Neural cell (in vitro differentiated cells): ENCODE measurements at regions not wholly inside any gene's neighbourhood (a gene's known extent, or its start where the extent isn't known, plus 50 kb on each side); places are given as distances from the start of the nearest gene placed in this dataset.

Experiments used
- H2AFZ ChIP-seq: fragments of 200-600, 300-800 bp; sonication (generic), shearing (Covaris generic); 2 replicates; pipeline ENCODE4 v1.6.0; 2014; ENCODE audit warnings: low read depth, mild to moderate bottlenecking, antibody characterized with exemption, low read length, moderate library complexity
- H3F3A ChIP-seq: fragments of 200-600 bp; shearing (Covaris generic); 2 replicates; pipeline ENCODE4 v1.6.1; 2016; ENCODE audit warnings: mild to moderate bottlenecking, moderate library complexity, mixed read lengths, antibody characterized with exemption, low read length; ENCODE audit not compliant: insufficient read depth, poor library complexity, severe bottlenecking
- H3K27ac ChIP-seq: fragments of 200-600, 300-800 bp; sonication (generic), shearing (Covaris generic); 2 replicates; pipeline ENCODE4 v1.5.1; 2014; ENCODE audit warnings: mild to moderate bottlenecking, low read length, moderate library complexity
- H3K27me3 ChIP-seq: fragments of 300-800, 200-600 bp; sonication (generic), shearing (Covaris generic); 2 replicates; pipeline ENCODE4 v1.6.0; 2014; ENCODE audit warnings: mild to moderate bottlenecking, low read depth, low read length, moderate library complexity; ENCODE audit not compliant: insufficient read depth
- H3K36me3 ChIP-seq: fragments of 300-800, 200-600 bp; sonication (generic), shearing (Covaris generic); 2 replicates; pipeline ENCODE4 v1.5.1; 2014; ENCODE audit warnings: mild to moderate bottlenecking, antibody characterized with exemption, low read length, moderate library complexity; ENCODE audit not compliant: insufficient read depth
- H3K4me2 ChIP-seq: fragments of 300-800, 200-600 bp; sonication (generic), shearing (Covaris generic); 2 replicates; pipeline ENCODE4 v1.6.0; 2014; ENCODE audit warnings: mild to moderate bottlenecking, low read length
- H3K4me3 ChIP-seq: fragments of 300-800, 200-600 bp; sonication (generic), shearing (Covaris generic); 2 replicates; pipeline ENCODE4 v1.5.1; 2014; ENCODE audit warnings: mild to moderate bottlenecking, low read length, moderate library complexity
- H3K79me2 ChIP-seq: fragments of 200-600 bp; shearing (Covaris generic); replicated peaks from 2 replicates; pipeline ENCODE4 v1.6.0; 2014; ENCODE audit warnings: mild to moderate bottlenecking, low read length, moderate library complexity; ENCODE audit not compliant: insufficient read depth
- H3K9ac ChIP-seq: fragments of 300-800, 200-600 bp; sonication (generic), shearing (Covaris generic); 2 replicates; pipeline ENCODE4 v1.6.1; 2016; ENCODE audit warnings: mild to moderate bottlenecking, low read length, mixed read lengths
- H3K9me2 ChIP-seq: fragments of 200-600 bp; shearing (Covaris generic); 2 replicates; pipeline ENCODE4 v1.6.1; 2016; ENCODE audit warnings: mild to moderate bottlenecking, low read length, mixed read lengths; ENCODE audit not compliant: insufficient read depth
- H3K9me3 ChIP-seq: fragments of 200-600, 300-800 bp; sonication (generic), shearing (Covaris generic); 2 replicates; pipeline ENCODE4 v1.6.1; 2016; ENCODE audit warnings: mild to moderate bottlenecking, mixed run types, low read length, moderate library complexity, mixed read lengths
- H4K20me1 ChIP-seq: fragments of 200-600 bp; shearing (Covaris generic); 2 replicates; pipeline ENCODE4 v1.6.1; 2016; ENCODE audit warnings: mild to moderate bottlenecking, mixed run types; ENCODE audit not compliant: insufficient read depth
- EP300 ChIP-seq: fragments of 450-650 bp; conservative IDR thresholded peaks from 2 replicates; pipeline ENCODE4 v1.6.1; 2014; ENCODE audit warnings: antibody characterized with exemption, mild to moderate bottlenecking, moderate library complexity; ENCODE audit not compliant: poor library complexity, severe bottlenecking
- EZH2 ChIP-seq: fragments of 200-600, 300-800 bp; shearing (Covaris generic), sonication (generic); IDR thresholded peaks from 2 replicates; pipeline ENCODE4 v1.6.1; 2014; ENCODE audit warnings: antibody characterized with exemption, low read length, borderline replicate concordance, mild to moderate bottlenecking; ENCODE audit not compliant: insufficient read depth, poor library complexity, severe bottlenecking
- MXI1 ChIP-seq: fragments of 450-650 bp; conservative IDR thresholded peaks from 2 replicates; pipeline ENCODE4 v1.6.1; 2014; ENCODE audit warnings: antibody characterized with exemption, mild to moderate bottlenecking; ENCODE audit not compliant: poor library complexity, severe bottlenecking
- POLR2AphosphoS5 ChIP-seq: IDR thresholded peaks from 2 replicates; pipeline ENCODE4 v1.6.1; 2012
- RAD21 ChIP-seq: fragments of 450-650 bp; conservative IDR thresholded peaks from 2 replicates; pipeline ENCODE4 v1.6.1; 2014; ENCODE audit warnings: antibody characterized with exemption, mild to moderate bottlenecking, moderate library complexity
- SMC3 ChIP-seq: fragments of 450-650 bp; conservative IDR thresholded peaks from 2 replicates; pipeline ENCODE4 v1.6.1; 2014; ENCODE audit warnings: antibody characterized with exemption, mild to moderate bottlenecking, moderate library complexity; ENCODE audit not compliant: poor library complexity
- TAF1 ChIP-seq: IDR thresholded peaks from 2 replicates; pipeline ENCODE4 v1.6.1; 2012; ENCODE audit warnings: low read depth
- TF ChIP-seq, protein P1 (sequence below): fragments of 450-650 bp; IDR thresholded peaks from 2 replicates; pipeline ENCODE4 v1.5.1; 2014; ENCODE audit warnings: antibody characterized with exemption, mild to moderate bottlenecking, moderate library complexity; ENCODE audit not compliant: poor library complexity, severe bottlenecking
- TF ChIP-seq, protein P2 (sequence below): IDR thresholded peaks from 2 replicates; pipeline ENCODE4 v1.6.1; 2012; ENCODE audit warnings: borderline replicate concordance

DNA sequence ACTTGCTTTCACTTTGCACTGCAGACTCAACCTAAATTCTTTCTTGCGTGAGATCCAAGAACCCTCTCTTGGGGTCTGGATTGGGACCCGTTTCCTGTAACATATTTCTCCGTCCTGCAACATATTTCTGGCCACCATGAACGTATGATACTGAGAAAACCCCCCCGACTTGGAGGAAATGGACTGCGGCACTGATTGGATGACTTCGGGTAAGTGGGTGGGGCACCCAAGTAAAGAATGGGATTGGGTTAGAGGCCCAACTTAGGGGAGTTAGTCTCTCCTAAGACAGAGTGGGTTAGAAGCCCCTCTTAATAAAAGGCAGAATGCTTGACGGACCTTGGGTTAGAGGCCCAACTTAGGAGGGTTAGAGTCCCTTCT, 690.4 kb downstream of the UQCRFS1 start:
- Histone ChIP-seq H3K27me3 (no peaks in the 10 kb centered on the region), H4K20me1 (no peaks in the 10 kb centered on the region), H3K4me2 (no peak overlapping the region), H3K36me3 (no peaks in the 10 kb centered on the region), H3K27ac (no peak overlapping the region), H2AFZ (no peak overlapping the region), H3K9ac (no peak overlapping the region), H3K9me3 (no peaks in the 10 kb centered on the region), H3F3A (no peaks in the 10 kb centered on the region), H3K9me2 (no peaks in the 10 kb centered on the region), H3K4me3 (no peak overlapping the region), H3K79me2 (no peaks in the 10 kb centered on the region)
- TF ChIP-seq, protein P1, sequence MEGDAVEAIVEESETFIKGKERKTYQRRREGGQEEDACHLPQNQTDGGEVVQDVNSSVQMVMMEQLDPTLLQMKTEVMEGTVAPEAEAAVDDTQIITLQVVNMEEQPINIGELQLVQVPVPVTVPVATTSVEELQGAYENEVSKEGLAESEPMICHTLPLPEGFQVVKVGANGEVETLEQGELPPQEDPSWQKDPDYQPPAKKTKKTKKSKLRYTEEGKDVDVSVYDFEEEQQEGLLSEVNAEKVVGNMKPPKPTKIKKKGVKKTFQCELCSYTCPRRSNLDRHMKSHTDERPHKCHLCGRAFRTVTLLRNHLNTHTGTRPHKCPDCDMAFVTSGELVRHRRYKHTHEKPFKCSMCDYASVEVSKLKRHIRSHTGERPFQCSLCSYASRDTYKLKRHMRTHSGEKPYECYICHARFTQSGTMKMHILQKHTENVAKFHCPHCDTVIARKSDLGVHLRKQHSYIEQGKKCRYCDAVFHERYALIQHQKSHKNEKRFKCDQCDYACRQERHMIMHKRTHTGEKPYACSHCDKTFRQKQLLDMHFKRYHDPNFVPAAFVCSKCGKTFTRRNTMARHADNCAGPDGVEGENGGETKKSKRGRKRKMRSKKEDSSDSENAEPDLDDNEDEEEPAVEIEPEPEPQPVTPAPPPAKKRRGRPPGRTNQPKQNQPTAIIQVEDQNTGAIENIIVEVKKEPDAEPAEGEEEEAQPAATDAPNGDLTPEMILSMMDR, result no peak
- TF ChIP-seq RAD21 (no peak), MXI1 (no peak), POLR2AphosphoS5 (no peak), TAF1 (no peak), EP300 (no peak), SMC3 (no peak), EZH2 (no peak)
- TF ChIP-seq, protein P2, sequence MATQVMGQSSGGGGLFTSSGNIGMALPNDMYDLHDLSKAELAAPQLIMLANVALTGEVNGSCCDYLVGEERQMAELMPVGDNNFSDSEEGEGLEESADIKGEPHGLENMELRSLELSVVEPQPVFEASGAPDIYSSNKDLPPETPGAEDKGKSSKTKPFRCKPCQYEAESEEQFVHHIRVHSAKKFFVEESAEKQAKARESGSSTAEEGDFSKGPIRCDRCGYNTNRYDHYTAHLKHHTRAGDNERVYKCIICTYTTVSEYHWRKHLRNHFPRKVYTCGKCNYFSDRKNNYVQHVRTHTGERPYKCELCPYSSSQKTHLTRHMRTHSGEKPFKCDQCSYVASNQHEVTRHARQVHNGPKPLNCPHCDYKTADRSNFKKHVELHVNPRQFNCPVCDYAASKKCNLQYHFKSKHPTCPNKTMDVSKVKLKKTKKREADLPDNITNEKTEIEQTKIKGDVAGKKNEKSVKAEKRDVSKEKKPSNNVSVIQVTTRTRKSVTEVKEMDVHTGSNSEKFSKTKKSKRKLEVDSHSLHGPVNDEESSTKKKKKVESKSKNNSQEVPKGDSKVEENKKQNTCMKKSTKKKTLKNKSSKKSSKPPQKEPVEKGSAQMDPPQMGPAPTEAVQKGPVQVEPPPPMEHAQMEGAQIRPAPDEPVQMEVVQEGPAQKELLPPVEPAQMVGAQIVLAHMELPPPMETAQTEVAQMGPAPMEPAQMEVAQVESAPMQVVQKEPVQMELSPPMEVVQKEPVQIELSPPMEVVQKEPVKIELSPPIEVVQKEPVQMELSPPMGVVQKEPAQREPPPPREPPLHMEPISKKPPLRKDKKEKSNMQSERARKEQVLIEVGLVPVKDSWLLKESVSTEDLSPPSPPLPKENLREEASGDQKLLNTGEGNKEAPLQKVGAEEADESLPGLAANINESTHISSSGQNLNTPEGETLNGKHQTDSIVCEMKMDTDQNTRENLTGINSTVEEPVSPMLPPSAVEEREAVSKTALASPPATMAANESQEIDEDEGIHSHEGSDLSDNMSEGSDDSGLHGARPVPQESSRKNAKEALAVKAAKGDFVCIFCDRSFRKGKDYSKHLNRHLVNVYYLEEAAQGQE, result no peak

- Histone ChIP-seq H4K20me1 (no peaks in the 10 kb centered on the region), H3K79me2 (no peaks in the 10 kb centered on the region), H3K4me3 (no peak overlapping the region), H3F3A (no peaks in the 10 kb centered on the region), H3K27me3 (no peaks in the 10 kb centered on the region), H3K9me2 (no peaks in the 10 kb centered on the region), H3K9me3 (no peaks in the 10 kb centered on the region), H3K27ac (no peak overlapping the region), H3K4me2 (no peak overlapping the region), H3K36me3 (no peaks in the 10 kb centered on the region), H3K9ac (no peak overlapping the region), H2AFZ (no peak overlapping the region)
- TF ChIP-seq TAF1 (no peak), MXI1 (no peak), RAD21 (no peak), EP300 (no peak), POLR2AphosphoS5 (no peak), EZH2 (no peak), SMC3 (no peak)
- TF ChIP-seq, protein P1, result no peak
- TF ChIP-seq, protein P2, result no peak
Observed at GRCh38 chr19:28521614-28522544, 691.1 kb downstream of the UQCRFS1 start.
